GM12878 (cell line): ENCODE measurements at regions not wholly inside any gene's neighbourhood (a gene's known extent, or its start where the extent isn't known, plus 50 kb on each side); places are given as distances from the start of the nearest gene placed in this dataset.

Source experiments
- ATAC-seq: fragments of 200-7000 bp; cut with Tn5 transposase; 3 replicates; pipeline ENCODE4 v1.9.1; 2020; ENCODE audit warnings: mild to moderate bottlenecking, moderate library complexity
- BruUV-seq: library from RNA; stranded (reverse); fragments of 400-500 nt; replicated peaks from 2 replicates; lab custom pipeline; 2021; lab: Mats Ljungman, UMichigan
- CTCF ChIA-PET: fragments of 300-600 bp; sonication (Branson Sonifier 250); formaldehyde crosslinking; extraction: SDS; loops from one replicate; lab custom pipeline; 2021; ENCODE audit warnings: inconsistent platforms; lab: Yijun Ruan, JAX
- POLR2A ChIA-PET: fragments of 350-600 bp; formaldehyde crosslinking; extraction: SDS; loops from one replicate; lab custom pipeline; 2021; ENCODE audit warnings: inconsistent platforms; lab: Charles Lee
- RAD21 ChIA-PET: fragments of 300-600 bp; sonication (Branson Sonifier 250); formaldehyde crosslinking; loops from one replicate; lab custom pipeline; 2023; ENCODE audit warnings: antibody characterized with exemption; ENCODE audit not compliant: unreplicated experiment; lab: Charles Lee
- SMC1A ChIA-PET: fragments of 300-600 bp; sonication (Branson Sonifier 250); formaldehyde crosslinking; loops from one replicate; lab custom pipeline; 2023; ENCODE audit not compliant: unreplicated experiment, uncharacterized antibody; lab: Charles Lee
- DNase-seq: peaks from one replicate; pipeline ENCODE4 v3.0.0-alpha.2; 2011; ENCODE audit warnings: low read depth, low spot score
- FAIRE-seq: peaks from 3 replicates; lab custom pipeline; 2011; peaks lifted over from hg19 to GRCh38; lab: Jason Lieb, UNC
- H2AFZ ChIP-seq: 2 replicates; pipeline ENCODE4 v1.6.0; 2011; ENCODE audit warnings: low read depth, low read length, control low read depth; ENCODE audit not compliant: control insufficient read depth
- H3K27ac ChIP-seq: 2 replicates; pipeline ENCODE4 v1.5.1; 2011; ENCODE audit warnings: control low read depth; ENCODE audit not compliant: control insufficient read depth, insufficient read depth
- H3K27me3 ChIP-seq, 2 experiments: replicated peaks in 1 of 2; 2 replicates each; pipeline versions ENCODE4 v1.6.0 to v1.6.1; 2011; ENCODE audit warnings: low read length in 1 of 2; ENCODE audit not compliant: control insufficient read depth in 2 of 2, insufficient read depth in 2 of 2
- H3K36me3 ChIP-seq, 2 experiments: 2 replicates each; pipeline ENCODE4 v1.5.1; 2011; ENCODE audit warnings: low read length in 1 of 2; ENCODE audit not compliant: control insufficient read depth in 2 of 2, insufficient read depth in 2 of 2
- H3K4me1 ChIP-seq: 2 replicates; pipeline ENCODE4 v1.6.1; 2011; ENCODE audit warnings: mild to moderate bottlenecking, low read length, moderate library complexity, mixed read lengths; ENCODE audit not compliant: control insufficient read depth, insufficient read depth
- H3K4me2 ChIP-seq: 2 replicates; pipeline ENCODE4 v1.6.0; 2011; ENCODE audit warnings: control low read depth; ENCODE audit not compliant: control insufficient read depth, insufficient read depth
- H3K4me3 ChIP-seq: fragments of 200-600 bp; sonication (generic); 2 replicates; pipeline ENCODE4 v1.5.1; 2016
- H3K79me2 ChIP-seq: 2 replicates; pipeline ENCODE4 v1.6.0; 2011; ENCODE audit warnings: low read length; ENCODE audit not compliant: control insufficient read depth, insufficient read depth
- H3K9ac ChIP-seq: 2 replicates; pipeline ENCODE4 v1.8.0; 2011; ENCODE audit warnings: low read length, control low read depth, mixed read lengths; ENCODE audit not compliant: control insufficient read depth, insufficient read depth
- H3K9me3 ChIP-seq: replicated peaks from 3 replicates; pipeline ENCODE4 v1.5.1; 2011; ENCODE audit warnings: mild to moderate bottlenecking, low read length; ENCODE audit not compliant: control insufficient read depth, insufficient read depth
- H4K20me1 ChIP-seq: 2 replicates; pipeline ENCODE4 v1.6.0; 2011; ENCODE audit not compliant: control insufficient read depth, insufficient read depth
- CTCF ChIP-seq, 3 experiments: IDR thresholded peaks in 2 of 3; conservative IDR thresholded peaks in 1 of 3; 2 replicates each; pipeline ENCODE4 v1.5.1; 2011; ENCODE audit warnings: low read depth in 3 of 3, low read length in 3 of 3, mild to moderate bottlenecking in 3 of 3, control low read depth in 2 of 3, moderate library complexity in 2 of 3, inconsistent platforms in 1 of 3, mixed read lengths in 1 of 3; ENCODE audit not compliant: control insufficient read depth in 2 of 3, insufficient read depth in 1 of 3; ENCODE audit errors: extremely low read depth in 1 of 3
- HDAC6 ChIP-seq: fragments of 200-600 bp; sonication (generic); IDR thresholded peaks from one replicate; pipeline ENCODE4 v1.8.0; 2017; ENCODE audit warnings: antibody characterized with exemption; ENCODE audit not compliant: unreplicated experiment
- JUNB ChIP-seq: IDR thresholded peaks from 2 replicates; pipeline ENCODE4 v1.6.1; 2016; ENCODE audit warnings: antibody characterized with exemption, mild to moderate bottlenecking
- JUND ChIP-seq: IDR thresholded peaks from 2 replicates; pipeline ENCODE4 v1.6.1; 2012; ENCODE audit warnings: low read depth, mild to moderate bottlenecking, low read length, improper control_type of control experiment, moderate library complexity
- NR2C1 ChIP-seq: fragments of 450-650 bp; IDR thresholded peaks from 2 replicates; pipeline ENCODE4 v1.6.1; 2017; ENCODE audit warnings: antibody characterized with exemption, mild to moderate bottlenecking, moderate library complexity
- NRF1 ChIP-seq: conservative IDR thresholded peaks from 2 replicates; pipeline ENCODE4 v1.6.1; 2011; ENCODE audit warnings: mild to moderate bottlenecking, low read depth, low read length, improper control_type of control experiment
- PAX5 ChIP-seq: IDR thresholded peaks from 2 replicates; pipeline ENCODE4 v1.6.1; 2011; ENCODE audit warnings: low read depth, low read length, borderline replicate concordance
- SRF ChIP-seq, 2 experiments: IDR thresholded peaks; 2 replicates each; pipeline ENCODE4 v1.6.1; 2011; ENCODE audit warnings: low read depth in 2 of 2, low read length in 2 of 2, mild to moderate bottlenecking in 1 of 2, moderate library complexity in 1 of 2
- SUPT20H ChIP-seq: IDR thresholded peaks from 2 replicates; pipeline ENCODE4 v1.6.1; 2011; ENCODE audit warnings: low read depth, mild to moderate bottlenecking, low read length, moderate library complexity, borderline replicate concordance; ENCODE audit not compliant: control insufficient read depth
- WGBS: methylation state at CpG from one replicate; pipeline ENCODE4 v1.1.6; 2016; ENCODE audit warnings: low lambda C conversion rate; ENCODE audit not compliant: insufficient replicate concordance, insufficient coverage; ENCODE audit errors: missing lambda C conversion rate; 5-methylcytosine and 5-hydroxymethylcytosine counted together
- in situ Hi-C: fragments of 300-500 bp; cut with MboI; formaldehyde crosslinking; loops from 9 replicates; pipeline ENCODE4 v1.14.3; 2018; ENCODE audit warnings: mixed read lengths
- intact Hi-C: fragments of 100-400 bp; cut with micrococcal nuclease; formaldehyde crosslinking; loops from one replicate; pipeline ENCODE4 v1.14.2; 2022; ENCODE audit not compliant: unreplicated experiment

GRCh38 chr6:143575901-143576426 is 64.4 kb upstream of the FUCA2 start:
- Histone ChIP-seq H3K27ac (no peak overlapping the region), H3K9me3 (peaks cover 2% of the 10 kb centered on the region; the same call in 2 of the 3 replicates), H3K36me3 (no peaks in the 10 kb centered on the region), H3K27me3 (no peaks in the 10 kb centered on the region; a peak in 2 of 4 replicates), H4K20me1 (no peaks in the 10 kb centered on the region), H3K9ac (no peak overlapping the region), H3K79me2 (no peaks in the 10 kb centered on the region), H2AFZ (no peak overlapping the region), H3K4me2 (no peak overlapping the region), H3K4me3 (no peak overlapping the region), H3K4me1 (no peaks in the 10 kb centered on the region)
- in situ Hi-C loops (loop anchor here (5.0 kb wide), 2 partner anchors 436 to 641 kb away; no protein-coding TSS in a partner anchor), intact Hi-C loops (loop anchor here (1.0 to 10.0 kb wide), 7 partner anchors 65 to 1101 kb away; partner anchors contain the start of genes FUCA2 and LTV1)
- ChIA-PET CTCF (interaction anchor here (0.6 to 6.5 kb wide), 54 partner anchors 8 to 1101 kb away, joined by 3 to 86 read pairs (median 4); partner anchors contain the start of genes FUCA2 and SF3B5), SMC1A (interaction anchor here (0.6 to 3.9 kb wide), 30 partner anchors 8 to 727 kb away, joined by 3 to 51 read pairs (median 4); partner anchors contain the start of genes FUCA2 and LTV1), RAD21 (interaction anchor here (1.0 to 2.3 kb wide), 22 partner anchors 9 to 906 kb away, joined by 3 to 28 read pairs (median 5); partner anchors contain the start of gene LTV1), POLR2A (no interaction called here)
- no peak for DNase-seq
- no TSS peak for BruUV-seq
- TF ChIP-seq HDAC6 = no peak
- no peak for TF ChIP-seq NR2C1
- no peak for TF ChIP-seq SUPT20H
- TF ChIP-seq JUNB = no peak
- no peak for TF ChIP-seq JUND
- TF ChIP-seq PAX5 = no peak
- TF ChIP-seq CTCF (IDR thresholded peaks at IDR 0.05 in 2 of 3, conservative IDR thresholded peaks at IDR 0.05 in 1 of 3; ENCODE audit: control insufficient read depth in 2 of 3, extremely low read depth in 1 of 3, insufficient read depth in 1 of 3, low read depth in 3 of 3, low read length in 3 of 3) = no peak
- TF ChIP-seq NRF1 = no peak
- TF ChIP-seq SRF (IDR thresholded peaks at IDR 0.05; ENCODE audit: low read depth in 2 of 2, low read length in 2 of 2) = no peak
- FAIRE-seq = no peak
- 86% methylated on average over 6 of the region's 6 CpGs for WGBS
- ATAC-seq = no peak
